ENCODE measurements at regions not wholly inside any gene's neighbourhood (a gene's known extent, or its start where the extent isn't known, plus 50 kb on each side); places are given as distances from the start of the nearest gene placed in this dataset.

GRCh38 chr4:19592391-19592790, 659.3 kb upstream of the SLIT2 start:
- no peaks in the 10 kb centered on the region for H3K27me3 ChIP-seq (ENCODE audit: insufficient read depth, low read length)

More at GRCh38 chr4:19592391-19592790, 659.3 kb upstream of the SLIT2 start:
- Histone ChIP-seq H2AFZ (ENCODE audit: low read length) (no peak overlapping the region), H3K9me3 (ENCODE audit: control insufficient read depth, low read depth, low read length) (no peaks in the 10 kb centered on the region), H3K56ac (ENCODE audit: insufficient read length, low read depth, low read length) (no peak overlapping the region), H3K14ac (ENCODE audit: insufficient read depth, low read length) (no peak overlapping the region), H2BK12ac (ENCODE audit: insufficient read length, low read depth, low read length) (no peak overlapping the region), H2BK15ac (ENCODE audit: low read depth, low read length) (no peak overlapping the region), H3K79me2 (ENCODE audit: insufficient read depth, low read length) (no peaks in the 10 kb centered on the region), H3T11ph (ENCODE audit: low read length) (no peak overlapping the region), H3K79me1 (ENCODE audit: insufficient read depth, low read depth, low read length, poor library complexity, severe bottlenecking) (no peaks in the 10 kb centered on the region), H4K8ac (replicated peaks; ENCODE audit: insufficient read length, low read depth, low read length) (no peak overlapping the region), H3K18ac (ENCODE audit: insufficient read length, low read depth, low read length) (no peak overlapping the region), H4K5ac (ENCODE audit: insufficient read length, low read depth, low read length) (no peak overlapping the region), H2BK120ac (ENCODE audit: low read depth, low read length, poor library complexity, severe bottlenecking) (no peak overlapping the region), H3K27ac (ENCODE audit: insufficient read length, low read depth, low read length) (no peak overlapping the region), H3K23ac (ENCODE audit: insufficient read length, low read depth, low read length) (no peak overlapping the region), H4K91ac (ENCODE audit: insufficient read length, low read depth, low read length) (no peak overlapping the region), H3K4me2 (ENCODE audit: insufficient read depth, insufficient read length, low read length) (no peak overlapping the region), H3K4me1 (ENCODE audit: insufficient read depth, low read length) (no peaks in the 10 kb centered on the region), H2BK5ac (ENCODE audit: insufficient read length, low read length) (no peak overlapping the region), H2AK5ac (ENCODE audit: insufficient read length, low read length) (no peak overlapping the region), H3K23me2 (ENCODE audit: insufficient read length, low read depth, low read length, poor library complexity, severe bottlenecking) (no peaks in the 10 kb centered on the region), H2BK20ac (ENCODE audit: low read depth, low read length, poor library complexity, severe bottlenecking) (no peak overlapping the region), H3K4ac (ENCODE audit: low read depth, low read length) (no peak overlapping the region), H3K9ac (ENCODE audit: extremely low read depth, insufficient read length, low read length) (no peak overlapping the region), H4K20me1 (ENCODE audit: control insufficient read depth, insufficient read depth, insufficient read length) (no peaks in the 10 kb centered on the region)
- Mint-ChIP-seq H3K36me3 (ENCODE audit: insufficient read depth in 1 of 3, low read depth in 3 of 3) (no peaks in the 10 kb centered on the region; a peak in 1 of 7 replicates), H3K27ac (no peak overlapping the region), H3K27me3 (ENCODE audit: low read depth) (no peaks in the 10 kb centered on the region; the same call in 1 of the 2 replicates), H3K4me3 (no peak overlapping the region), H3K9me3 (peaks cover 0 to 6% of the 10 kb centered on the region in 2 experiments; a peak in 3 of 5 replicates), H3K4me1 (no peaks in the 10 kb centered on the region)
- DNase-seq, result no peak
- no peak for TF ChIP-seq CTCF (conservative IDR thresholded peaks at IDR 0.05)
- no CpG with 5 or more reads among the region's 3 CpGs for WGBS (ENCODE audit: extremely low coverage, insufficient read length, low lambda C conversion rate)
